Activated T-cell treated with anti-CD3 and anti-CD28 coated beads for 24 hours (primary cell): ENCODE measurements at regions not wholly inside any gene's neighbourhood (a gene's known extent, or its start where the extent isn't known, plus 50 kb on each side); places are given as distances from the start of the nearest gene placed in this dataset.

Experiments used
- DNase-seq: peaks from one replicate; pipeline ENCODE4 v3.0.0-alpha.2; 2020; ENCODE audit warnings: low read depth

GRCh38 chr2:34950797-34951196, 1351.7 kb upstream of the FAM98A start:
- no peak for DNase-seq

DNA sequence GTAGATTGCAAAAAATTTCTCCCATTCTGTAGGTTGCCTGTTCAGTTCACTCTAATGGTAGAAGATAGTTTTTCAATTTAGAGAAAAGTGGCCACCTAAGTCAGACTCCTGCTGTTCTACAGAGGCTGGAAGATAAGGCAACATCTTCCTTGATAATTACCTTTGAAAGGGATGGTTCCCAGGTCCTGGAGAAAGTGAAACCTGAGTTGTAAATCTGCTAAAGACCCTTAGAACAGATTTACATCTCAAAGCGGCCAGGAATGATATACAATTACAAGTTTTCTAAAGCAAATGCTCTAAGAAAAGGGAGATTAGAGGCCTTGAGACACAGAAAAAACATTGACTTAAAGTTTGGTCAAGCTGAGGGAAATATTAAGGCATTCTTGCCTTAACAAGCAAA, 1350.2 kb upstream of the FAM98A start:
- DNase-seq, result no peak

- DNase-seq, result no peak
Measured at GRCh38 chr2:34936089-34936488, 1337.0 kb upstream of the FAM98A start.

GRCh38 chr2:34912084-34912483, 1313.0 kb upstream of the FAM98A start:
- DNase-seq, result no peak

- no peak for DNase-seq
Measured at GRCh38 chr2:34909992-34910705, 1311.0 kb upstream of the FAM98A start.

- no peak for DNase-seq
Measured at GRCh38 chr2:34907812-34908211, 1308.7 kb upstream of the FAM98A start.

DNA sequence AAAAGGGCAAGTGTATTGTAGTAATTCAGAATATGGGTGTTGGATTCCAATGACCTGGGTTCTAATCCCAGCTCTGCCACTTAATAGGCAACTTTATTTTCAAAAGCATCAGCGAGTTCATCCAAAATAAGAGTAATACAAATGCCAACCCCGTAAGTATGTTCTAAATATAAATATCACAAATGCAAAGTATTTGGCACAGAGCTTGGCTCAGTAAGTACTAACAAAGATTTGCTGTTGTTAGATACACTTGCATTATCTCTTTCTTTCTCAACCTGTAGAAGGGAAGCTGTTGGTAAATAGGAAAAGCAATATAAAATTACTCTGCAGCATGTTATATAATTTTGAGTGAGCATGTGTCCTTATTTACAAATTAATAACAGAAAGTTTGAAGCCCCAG, 1302.6 kb upstream of the FAM98A start:
- no peak for DNase-seq

DNA sequence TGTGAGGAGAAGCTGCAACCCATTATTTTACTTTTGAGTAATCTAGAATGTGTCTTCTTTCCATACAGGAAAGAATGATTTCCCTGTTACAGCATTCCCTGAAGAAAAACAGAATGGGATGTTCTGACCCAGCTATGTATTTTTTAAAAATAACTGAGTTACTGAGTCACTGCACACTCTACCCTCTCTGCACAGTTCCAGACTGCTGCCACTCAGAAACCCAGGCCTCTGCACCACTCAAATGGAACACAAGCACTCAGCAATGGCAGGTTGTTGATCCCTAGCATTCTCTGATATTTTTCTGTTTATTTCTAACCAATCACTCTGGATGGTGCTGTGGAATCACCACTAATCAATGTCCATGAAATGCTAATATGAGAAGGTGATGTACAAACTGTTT, 1300.0 kb upstream of the FAM98A start:
- no peak for DNase-seq

GRCh38 chr2:34892766-34893165, 1293.7 kb upstream of the FAM98A start:
- no peak for DNase-seq

GRCh38 chr2:34892256-34892655, 1293.2 kb upstream of the FAM98A start:
- no peak for DNase-seq

GRCh38 chr2:34875091-34875745, 1276.1 kb upstream of the FAM98A start:
- DNase-seq, result no peak

GRCh38 chr2:34853646-34854045, 1254.5 kb upstream of the FAM98A start:
- DNase-seq, result no peak

- DNase-seq, result no peak
Measured at GRCh38 chr2:34851804-34852203, 1252.7 kb upstream of the FAM98A start.

DNA sequence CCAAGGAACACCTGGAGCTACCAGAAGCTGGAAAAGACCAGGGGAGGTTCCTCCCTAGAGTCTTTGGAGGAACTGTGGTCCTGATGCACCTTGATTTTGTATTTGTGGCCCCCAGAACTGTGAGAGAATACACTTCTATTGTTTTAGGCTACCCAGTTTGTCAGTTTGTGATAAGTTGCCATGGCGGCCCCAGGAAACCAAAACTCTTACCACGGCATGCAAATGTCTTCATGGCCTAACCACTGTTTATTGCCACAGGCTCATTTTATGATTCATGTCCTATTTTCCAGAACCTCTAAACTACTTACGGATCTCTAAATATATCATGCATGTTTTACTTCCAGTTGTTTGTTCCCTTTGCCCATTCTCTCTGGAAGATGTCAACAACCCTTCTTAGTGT, 1250.7 kb upstream of the FAM98A start:
- DNase-seq, result no peak

DNA sequence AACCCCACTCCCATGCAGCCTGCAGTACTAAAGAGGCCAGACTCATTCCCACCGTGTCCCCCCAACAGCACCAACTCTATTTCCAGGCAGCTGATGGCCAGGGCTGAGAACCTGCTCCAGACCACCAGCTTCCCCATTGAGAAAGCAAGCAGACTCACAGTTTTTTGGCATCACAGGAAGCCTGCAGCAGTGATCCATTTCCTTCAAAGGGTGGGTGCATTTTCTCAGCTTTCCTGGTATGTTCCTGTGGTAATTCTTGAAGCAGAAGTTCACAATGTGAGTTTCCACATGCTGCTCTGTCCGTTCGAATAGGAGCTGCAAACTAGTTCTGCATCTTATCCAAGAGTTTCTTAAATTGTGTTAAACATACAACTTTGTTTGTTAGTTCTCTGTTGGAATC, 1249.6 kb upstream of the FAM98A start:
- no peak for DNase-seq

DNA sequence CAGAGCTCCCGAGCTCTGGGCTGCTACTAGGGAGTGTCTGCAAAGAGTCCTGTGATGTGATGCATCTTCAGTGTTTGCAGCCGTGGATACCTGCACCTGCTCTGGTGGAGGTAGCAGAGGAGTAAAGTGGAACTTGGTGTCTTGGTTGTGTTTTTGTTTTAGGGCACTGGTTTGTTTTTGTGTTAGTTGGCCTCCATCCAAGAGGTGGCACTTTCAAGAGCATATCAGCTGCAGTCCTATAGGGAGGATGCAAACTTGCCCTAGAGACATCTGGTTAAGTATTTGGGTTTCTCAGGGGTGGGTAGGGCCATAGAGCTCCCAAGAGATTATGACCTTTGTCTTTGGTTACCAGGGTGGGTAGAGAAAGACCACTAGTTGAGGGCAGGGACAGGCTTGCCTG, 1249.0 kb upstream of the FAM98A start:
- no peak for DNase-seq

- DNase-seq, result no peak
Measured at GRCh38 chr2:34844629-34845028, 1245.5 kb upstream of the FAM98A start.

DNA sequence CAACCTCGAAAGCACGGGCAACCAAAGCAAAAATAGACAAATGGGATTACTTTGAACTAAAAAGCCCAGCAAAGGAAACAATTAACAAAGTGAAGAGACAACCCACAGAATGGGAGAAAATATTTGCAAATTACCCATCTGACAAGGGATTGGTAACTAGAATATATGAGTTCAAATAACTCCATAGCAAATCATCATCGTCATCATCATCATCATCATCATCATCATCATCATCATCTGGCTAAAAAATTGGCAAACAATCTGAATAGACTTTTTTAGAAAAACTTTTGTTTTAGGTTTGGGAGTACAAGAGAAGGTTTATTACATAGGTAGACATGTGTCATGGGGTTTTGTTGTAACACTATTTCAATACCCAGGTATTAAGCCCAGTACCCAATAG, 1239.3 kb upstream of the FAM98A start:
- no peak for DNase-seq

DNA sequence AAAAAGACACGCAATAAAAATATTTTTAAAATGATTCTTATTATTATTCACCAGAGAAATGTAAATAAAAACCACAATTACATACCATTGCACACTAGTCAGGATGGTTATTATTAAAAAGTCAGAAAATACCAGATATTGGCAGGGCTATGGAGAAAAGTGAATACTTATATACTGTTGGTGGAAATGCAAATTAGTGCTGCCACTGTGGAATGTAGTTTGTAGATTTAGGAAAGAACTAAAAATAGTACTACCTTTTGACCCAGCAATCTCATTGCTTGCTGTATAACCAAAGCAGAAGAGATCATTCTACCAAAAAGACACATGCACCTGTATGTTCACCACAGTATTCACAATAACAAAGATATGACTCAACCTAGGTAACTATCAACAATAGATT, 1237.3 kb upstream of the FAM98A start:
- DNase-seq, result no peak

- no peak for DNase-seq
Measured at GRCh38 chr2:34831096-34831495, 1232.0 kb upstream of the FAM98A start.

DNA sequence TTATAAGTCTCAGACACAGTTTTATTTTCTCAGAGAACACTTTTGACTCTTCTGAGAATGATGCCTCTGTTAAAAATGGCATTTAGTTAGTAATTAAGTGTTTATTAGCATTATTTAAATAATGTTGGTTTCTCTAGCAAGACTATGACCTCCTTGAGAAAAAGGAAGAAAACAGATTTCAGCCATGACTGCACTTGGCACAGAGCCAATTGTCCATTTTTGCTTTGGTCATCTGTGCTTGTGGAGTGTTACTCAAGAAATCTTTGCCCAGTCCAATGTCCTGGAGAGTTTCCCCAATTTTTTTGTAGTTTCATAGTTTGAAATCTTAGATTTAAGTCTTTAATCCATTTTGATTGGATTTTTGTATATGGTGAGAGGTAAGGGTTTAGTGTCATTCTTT, 1229.4 kb upstream of the FAM98A start:
- DNase-seq, result no peak

DNA sequence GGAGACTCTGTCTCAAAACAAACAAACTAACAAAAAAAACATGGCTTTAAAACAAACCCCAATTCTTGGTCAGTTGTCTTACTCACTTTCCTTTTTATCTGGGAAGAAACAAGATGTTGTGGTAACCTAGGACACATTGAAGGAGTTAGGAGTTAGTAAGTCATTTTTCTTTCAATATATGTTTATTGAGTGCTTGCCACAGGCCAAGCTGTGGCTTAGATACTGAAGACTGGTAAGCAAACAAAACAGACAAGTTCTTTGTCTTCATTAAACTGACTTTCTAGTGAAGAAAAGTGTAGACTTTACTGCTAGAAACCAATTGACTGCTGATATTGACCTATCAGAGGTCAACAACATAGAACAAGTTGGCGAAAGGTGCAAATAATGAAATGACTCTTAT, 1228.3 kb upstream of the FAM98A start:
- no peak for DNase-seq

DNA sequence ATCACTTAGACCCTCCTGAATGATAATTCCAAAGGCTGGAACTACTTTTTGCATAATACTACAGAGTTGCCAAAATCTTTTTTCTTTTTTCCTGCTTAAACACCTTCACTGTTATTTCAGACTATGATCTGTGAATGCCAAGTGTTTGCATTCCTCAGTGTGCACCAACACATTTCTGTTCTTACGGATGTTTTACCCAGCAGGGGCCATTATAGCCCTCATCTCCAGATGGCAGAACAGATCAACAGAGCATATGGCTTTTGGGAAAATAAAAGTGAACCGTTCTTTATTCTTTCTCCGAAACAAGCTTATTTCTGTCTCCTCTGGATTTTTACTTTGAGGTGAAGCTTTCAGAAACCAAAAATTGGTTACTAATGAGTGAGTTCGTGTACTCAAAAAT, 1226.6 kb upstream of the FAM98A start:
- no peak for DNase-seq

GRCh38 chr2:34822616-34823015, 1223.5 kb upstream of the FAM98A start:
- DNase-seq, result no peak
